Activated CD4-positive, alpha-beta T cell treated with anti-CD3 and anti-CD28 coated beads for 4 hours (primary cell): ENCODE measurements at regions not wholly inside any gene's neighbourhood (a gene's known extent, or its start where the extent isn't known, plus 50 kb on each side); places are given as distances from the start of the nearest gene placed in this dataset.
"Not testable (repeated sequence)": the region's sequence is repeated elsewhere in the genome, so short reads cannot be mapped to it uniquely, and the experiment has no call there.

Source experiments
- DNase-seq, 2 donors: peaks; one replicate each; pipeline ENCODE4 v3.0.0-alpha.2; 2020

DNA sequence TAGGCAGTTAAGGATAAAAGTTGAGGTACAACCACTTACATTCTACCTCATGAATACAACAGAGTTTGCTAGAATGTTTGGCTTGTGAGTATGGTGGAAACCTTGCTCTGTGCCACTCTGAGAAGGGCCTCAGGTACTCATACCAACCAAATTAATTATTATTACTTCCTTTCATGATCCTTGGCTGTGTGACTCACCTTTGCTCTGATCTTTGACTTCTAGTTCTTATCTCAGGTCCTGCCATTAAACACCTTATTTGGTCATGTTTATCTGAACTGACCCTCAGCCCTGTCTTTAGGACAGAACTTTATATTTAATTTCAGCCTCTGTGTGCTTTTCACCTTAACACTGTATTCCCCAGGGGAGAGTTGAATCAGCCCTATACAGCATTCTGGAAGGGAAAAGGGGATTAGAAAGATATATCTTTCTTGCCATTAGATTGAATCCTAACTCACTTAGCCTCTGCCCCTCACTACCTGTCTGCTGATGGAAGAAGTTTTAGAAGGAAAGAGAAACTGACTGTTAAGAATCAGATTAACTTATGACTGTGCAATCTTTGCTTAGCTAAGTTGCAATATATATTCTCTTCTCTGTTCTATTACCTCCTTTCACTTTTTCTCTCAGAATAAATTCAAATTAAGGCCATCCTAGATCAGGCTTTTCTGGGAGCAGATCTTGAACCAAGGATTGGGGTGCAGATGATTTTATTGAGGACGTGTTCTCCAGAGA lies 260.4 kb upstream of the DPYD start:
- DNase-seq: no peak

DNA sequence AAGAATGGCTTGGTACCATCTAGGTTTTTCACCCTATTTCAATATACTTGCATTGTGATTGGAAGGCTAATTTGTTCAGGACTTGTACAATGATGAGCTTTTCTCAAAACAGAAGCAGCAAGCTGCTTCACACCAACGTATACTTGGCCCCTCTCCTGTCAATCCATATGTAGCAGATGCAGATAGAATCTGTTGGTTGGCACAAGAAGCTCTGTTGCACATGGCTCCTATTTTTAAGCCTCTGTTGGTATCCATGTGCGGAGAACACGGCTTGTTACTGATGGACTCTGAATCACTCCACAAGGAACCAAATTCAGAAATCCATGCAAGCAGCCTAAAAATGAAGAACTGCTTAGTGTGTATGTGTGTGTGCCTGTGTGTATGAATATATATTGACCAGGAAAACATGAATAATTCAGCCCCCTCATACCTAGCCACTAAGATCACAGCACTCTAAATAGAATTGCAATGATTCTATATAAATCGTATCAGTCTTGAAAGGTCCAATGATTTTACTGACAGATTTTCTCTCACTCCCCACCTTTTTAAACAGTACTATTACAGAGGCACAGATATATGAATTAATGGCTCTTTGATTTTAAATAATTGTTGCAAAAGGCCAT lies 258.4 kb upstream of the DPYD start:
- no peak for DNase-seq

DNA sequence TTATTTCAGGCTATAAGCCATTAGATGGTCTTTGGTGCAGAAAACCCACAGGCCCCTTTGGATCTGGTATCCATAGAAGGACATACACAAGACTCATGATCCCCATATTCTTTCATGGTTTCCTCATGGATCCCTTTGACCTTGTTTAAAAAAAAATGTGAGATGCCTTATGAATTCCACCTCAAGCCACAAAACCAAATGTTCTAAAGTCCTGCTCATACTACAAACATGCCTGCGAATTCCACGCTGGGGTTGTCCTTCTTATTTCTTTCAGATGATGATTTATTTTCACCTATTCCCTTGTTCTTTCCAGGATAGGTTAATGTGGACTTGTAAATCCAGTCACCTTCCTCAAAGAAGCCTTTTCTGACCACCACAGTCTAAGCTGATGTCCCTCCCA lies 256.9 kb upstream of the DPYD start:
- no peak for DNase-seq

DNA sequence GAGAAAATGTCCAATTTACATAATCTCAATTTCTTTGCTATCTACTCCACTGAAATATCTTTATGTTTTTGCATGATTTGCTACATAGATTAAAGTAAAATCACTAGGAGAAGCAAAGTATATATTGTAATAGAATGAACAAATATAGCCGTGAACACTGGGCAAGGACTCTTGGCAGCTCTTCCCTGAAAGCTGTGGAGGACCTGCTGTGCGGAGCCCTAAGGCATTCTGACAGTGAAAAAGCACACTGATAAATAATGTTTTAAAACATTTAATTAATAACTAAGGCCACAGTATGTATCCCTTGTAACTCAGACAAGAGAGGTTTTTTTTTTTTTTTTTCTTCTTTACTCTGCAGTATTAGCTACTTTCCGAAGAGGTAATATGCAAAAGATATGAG lies 256.1 kb upstream of the DPYD start:
- no peak for DNase-seq

DNA sequence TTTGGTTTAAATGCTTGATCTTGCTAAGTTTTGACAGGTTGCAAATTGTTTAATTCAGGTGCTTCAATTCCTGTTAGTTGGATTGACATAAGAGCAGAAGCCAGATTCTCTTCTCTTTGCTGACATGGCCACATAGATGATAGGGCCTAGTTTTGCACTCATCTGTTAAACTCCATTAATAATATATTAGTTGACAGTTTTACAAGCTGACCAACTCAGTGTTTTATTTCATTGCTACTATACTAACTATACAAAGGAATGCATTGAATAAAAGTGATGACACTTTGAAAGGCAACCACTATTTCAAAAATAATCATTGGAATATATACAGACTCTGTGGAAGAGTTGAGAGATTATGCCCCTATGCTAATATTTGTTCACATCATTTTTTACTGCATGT lies 255.6 kb upstream of the DPYD start:
- DNase-seq: no peak

DNA sequence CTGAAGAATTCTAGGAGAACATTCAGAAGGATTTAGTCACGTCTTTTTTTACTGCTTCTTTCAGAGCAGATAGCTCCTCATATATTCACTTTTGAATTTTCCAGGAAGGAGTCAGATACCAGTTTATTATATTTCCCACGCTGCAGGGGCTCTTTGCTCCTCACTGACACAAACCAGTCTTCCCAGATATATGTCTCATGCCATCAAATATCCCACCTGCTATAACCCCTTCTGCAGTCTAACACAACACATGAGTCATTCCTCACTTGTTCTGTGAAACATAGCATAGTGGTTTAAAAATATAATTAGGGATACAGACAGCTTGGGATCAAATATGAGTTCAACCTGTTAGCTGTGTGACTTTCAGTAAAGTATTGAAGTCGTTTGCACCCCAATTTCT lies 251.7 kb upstream of the DPYD start:
- no peak for DNase-seq

DNA sequence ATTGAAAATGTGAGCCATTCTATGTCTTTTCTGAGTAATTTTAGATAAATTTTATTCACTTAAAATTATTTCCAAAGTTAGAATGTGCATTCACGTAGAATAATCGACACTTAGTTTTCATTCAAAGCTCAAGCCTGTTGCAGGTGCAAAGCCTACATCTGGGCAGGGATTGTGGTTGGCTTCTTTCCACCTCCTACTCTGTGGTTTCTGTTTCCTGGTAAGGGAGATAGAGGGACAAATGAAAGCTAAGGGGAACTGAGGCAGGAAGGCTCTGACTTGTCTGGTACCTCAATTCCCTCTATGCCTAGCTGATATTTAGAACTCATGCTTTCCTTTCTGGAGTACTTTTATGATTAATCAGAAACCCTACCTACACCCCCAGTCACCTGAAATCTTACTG lies 251.2 kb upstream of the DPYD start:
- no peak for DNase-seq

DNA sequence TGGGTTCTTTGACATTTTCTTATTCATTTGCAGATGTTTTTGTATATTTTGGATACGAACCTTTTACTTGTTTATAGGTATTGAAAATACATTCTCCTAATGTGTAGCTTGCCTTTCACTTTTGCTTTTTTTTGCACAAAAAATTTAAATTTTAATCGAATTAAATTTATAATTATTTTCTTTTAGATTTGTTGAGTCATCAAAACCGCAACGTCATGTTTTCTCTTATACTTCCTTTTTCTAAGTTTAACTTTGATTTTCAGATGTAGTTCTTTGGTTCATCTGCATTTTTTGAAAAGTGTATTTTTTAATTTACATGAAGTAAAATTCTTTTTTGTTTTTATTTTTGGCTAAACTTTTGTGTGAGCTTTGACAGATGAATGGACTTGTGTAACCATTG lies 243.7 kb upstream of the DPYD start:
- no peak for DNase-seq

DNA sequence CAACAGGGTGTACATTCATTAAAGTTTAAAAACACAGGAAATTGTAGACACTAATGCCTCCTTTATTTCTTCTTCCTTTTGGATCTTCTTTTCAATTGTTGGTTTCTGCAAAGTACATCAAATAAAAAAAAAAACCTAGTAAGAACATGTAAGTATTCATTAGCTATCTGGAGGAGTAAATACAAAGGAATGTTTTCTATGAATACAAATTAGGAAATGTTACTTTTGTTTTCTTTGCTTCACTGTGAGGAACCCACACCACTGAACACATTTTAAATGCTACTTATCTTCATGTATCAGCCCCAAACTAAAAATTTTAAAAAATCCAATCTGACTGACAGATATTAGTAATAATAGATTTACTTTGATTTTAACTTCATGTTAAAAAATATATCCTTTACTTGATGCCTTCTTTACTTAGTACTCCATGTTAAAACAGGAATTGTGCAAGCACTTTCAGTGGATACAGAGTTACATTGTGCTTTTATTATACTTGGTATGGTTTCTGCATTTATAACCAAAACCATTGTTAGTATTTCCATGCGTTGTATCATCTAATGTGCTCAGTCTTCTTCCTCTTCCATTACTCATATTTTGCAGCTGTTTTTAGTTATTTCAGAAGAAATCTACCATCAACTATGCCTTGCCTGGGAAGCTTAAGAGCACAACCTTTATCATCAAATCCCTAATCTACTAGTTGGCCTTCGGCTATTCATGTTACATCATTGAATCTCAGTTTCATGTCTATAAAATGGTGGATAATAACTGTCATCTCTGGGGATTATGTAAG lies 236.9 kb upstream of the DPYD start:
- no peak for DNase-seq

DNA sequence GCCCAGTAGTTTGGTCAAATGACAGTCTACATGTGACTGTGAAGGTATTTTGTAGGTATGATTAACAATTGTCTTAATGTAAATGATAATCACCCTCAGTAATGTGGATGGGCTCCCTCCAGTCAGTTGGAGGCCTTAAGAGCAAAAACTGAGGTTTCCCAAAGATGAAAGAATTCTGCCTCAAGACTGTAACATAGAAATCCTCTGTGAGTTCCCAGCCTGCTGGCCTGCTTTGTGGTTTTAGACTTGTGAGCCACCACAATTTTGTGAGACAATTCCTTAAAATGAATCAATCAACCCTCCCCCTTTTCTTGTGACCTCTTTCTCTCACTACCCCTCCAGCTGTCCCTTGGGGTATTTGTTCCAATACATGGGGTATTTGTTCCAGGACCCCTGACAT lies 226.4 kb upstream of the DPYD start:
- DNase-seq: no peak

DNA sequence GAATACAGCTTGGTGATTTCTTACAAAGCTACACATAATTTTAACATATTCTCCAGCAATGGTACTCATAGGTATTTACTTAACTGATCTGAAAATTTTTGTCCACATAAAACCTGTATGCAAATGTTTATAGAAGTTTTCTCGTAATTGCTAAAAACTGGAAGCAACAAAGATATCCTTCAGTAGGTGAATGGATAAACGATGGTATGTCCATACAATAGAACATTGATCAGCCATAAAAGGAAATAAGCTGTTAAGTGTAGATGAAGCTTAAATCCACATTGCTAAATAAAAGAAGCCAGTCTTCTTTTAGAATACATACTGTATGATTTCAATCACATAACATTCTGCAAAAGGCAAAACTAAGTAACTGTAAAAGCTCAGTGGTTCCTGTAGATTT lies 224.8 kb upstream of the DPYD start:
- no peak for DNase-seq

DNA sequence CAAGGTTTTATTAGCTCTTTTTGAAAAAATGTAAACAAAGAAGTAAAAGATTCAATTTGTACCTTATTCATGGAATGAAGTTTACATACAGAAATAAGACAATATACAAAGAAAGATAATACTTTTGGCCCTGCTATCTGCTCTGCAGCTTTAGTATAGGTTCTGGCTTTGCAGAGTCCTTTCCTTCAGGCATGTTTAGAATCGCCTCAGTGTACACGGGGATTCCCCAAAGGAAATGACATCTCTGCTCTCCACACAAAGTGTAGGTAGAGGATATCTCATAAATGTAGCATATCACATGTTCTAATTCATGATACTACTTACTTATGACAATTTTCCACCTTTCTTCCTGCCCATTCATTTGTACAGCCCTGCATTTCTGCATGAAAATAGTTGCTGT lies 222.6 kb upstream of the DPYD start:
- no peak for DNase-seq

DNA sequence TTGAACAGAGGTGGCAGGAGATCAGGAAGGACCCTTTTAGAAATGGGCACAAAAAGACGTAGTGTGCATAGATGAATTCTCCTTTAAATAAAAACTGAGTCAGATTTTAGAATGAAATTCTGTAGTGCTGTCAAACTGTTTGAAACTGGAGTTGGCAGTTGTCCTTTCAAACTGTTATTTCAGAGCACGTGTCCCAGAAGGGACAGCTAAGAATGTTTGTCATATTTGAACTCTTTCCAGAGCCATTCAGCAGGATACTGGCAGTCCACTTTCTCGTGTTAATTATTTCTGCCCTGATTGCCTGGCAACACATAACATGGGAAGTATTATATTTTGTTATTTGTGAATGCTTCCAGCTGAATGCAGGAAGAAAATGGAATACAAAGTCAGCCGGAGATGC lies 212.3 kb upstream of the DPYD start:
- DNase-seq: no peak

DNA sequence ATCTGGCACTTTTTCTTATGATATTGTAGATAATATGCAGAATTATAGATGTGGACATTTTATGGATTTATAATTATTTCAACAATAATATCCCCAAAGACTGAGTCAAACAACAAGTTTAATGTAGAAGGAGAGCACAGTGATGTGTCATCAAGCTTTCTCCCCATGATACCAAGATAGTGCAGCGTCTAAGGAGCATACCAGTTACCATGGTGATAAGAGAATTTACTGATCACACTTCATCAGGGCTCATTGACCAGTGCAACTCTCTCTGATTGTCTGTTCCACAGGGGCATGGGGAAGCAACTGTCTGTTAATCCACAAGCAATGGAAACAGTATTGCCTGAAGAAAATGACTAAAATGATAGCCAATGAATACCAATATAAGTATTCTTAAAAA lies 209.6 kb upstream of the DPYD start:
- no peak for DNase-seq

DNA sequence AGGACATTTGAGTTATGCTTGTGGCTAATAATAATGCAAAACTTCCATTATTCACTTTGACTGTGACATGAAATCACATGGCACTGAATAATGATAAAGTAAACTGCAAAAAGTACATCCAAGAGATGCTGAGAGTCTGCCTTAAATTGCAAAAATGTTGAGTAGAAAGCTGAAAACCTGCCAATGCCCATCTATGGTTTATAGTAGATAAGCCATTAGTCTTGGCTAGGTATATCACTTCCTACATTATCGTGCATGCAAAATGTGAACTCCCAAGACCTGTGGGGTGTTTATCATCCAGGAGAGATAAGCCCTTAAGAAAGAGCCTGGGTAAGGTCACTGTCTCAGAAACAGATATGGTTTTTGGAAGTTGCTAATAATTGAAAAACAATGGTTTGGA lies 208.7 kb upstream of the DPYD start:
- no peak for DNase-seq

DNA sequence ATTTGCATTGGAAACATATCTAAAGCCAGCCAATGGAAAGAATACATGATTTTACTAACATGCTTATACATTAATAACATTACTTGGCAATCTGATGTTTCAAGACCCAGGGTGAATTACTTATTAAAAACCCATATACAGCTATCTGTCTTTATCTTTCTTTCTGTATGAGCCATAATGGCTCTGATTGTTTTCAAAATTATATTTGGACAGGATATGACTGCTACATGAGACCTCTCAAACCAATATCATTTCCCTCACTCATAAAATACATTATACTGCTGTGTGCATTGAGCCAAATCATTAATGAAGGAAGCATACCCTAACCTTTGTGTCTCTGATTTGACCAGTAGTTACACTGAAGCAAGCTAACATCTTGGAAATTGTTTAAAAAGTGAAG lies 205.9 kb upstream of the DPYD start:
- no peak for DNase-seq

DNA sequence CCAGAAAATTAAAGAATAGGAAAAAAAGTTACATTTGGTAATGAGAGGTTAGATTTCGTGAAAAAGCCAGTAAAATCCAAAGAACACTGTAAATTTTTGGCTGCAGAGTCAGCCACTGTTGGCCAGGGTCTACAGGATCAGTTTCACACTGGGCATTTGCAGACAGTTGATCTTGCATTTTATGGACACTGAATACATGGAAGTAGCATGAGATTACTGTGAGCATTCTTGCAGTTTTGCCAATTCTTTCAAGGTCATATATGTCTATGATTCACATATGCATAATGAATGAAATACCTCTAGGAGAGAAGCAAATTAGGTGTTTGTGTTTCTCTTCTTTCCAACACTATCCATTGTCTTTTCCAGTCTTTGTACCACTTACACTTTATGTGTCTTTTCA lies 200.8 kb upstream of the DPYD start:
- no peak for DNase-seq

DNA sequence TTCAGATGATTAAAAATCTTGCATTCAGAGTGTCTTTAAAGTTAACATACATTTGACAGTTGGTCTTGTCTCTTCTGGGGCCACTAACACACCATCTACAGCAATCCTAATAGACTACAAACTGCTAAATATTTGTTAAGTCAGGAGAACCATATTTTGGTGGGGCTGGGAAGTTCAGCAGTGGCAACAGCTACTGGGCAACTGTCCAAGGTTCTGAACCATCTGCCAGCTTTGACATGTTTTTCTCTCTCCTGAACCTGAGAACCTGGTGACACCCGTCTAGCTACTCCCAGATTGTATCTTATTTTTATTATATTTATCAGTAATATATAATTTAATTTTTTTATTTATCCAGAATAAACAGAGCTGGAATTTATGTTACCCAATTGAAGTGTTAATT lies 199.0 kb upstream of the DPYD start:
- no peak for DNase-seq

DNA sequence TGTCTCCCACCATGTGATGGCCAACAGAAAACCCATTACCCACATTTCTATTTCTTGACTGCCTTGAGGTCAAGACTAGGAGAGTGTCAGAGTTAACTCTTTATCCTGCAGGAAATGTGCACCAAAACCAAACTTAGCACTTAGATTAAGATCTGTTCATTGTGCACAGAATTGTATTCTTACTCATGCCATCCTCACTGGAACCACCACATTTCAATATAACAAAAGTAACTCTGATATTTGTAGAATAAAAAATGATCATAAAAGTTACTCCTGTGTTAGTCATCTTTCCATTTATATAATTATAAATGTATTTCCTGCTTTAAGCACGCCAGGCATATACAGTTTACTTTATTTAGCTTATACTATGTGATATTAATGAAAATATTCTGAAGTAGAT lies 193.0 kb upstream of the DPYD start:
- DNase-seq: no peak

DNA sequence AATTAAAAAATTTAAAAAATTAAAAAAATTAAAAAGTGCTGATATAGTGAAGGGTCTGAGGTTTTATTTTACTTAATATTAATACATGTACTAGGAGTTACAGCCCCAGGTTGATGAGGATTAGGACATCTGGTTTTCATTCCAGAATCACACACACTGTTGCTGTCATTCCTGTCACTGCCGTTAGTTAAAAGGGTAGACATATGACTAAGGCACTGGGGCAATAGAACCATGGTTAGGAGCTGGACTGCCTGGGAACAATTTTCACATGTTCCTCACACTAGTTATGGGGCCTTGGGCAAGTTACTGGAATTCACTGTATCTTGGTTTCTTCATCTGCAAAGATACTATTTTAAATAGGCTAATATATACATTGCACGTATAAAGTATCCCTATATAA lies 191.8 kb upstream of the DPYD start:
- DNase-seq: no peak

DNA sequence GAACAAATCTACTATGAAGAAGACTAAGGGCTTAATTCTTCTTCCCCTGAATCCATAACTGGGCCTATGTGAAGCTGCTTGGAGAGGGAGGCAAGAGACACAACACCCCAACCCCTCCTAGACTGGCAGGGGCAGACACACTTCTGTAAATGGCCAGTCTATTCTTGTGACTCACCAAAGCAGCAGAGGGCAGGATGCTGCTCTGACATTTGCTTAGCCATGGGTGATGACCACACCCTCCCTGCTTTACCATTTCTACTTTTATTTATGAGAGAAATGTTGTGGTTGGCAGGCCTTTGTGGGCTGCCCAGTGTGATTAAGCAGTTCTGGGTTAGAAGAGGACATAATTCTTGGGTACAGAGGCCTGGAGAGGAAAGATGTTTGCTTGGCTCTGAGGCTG lies 189.8 kb upstream of the DPYD start:
- no peak for DNase-seq

DNA sequence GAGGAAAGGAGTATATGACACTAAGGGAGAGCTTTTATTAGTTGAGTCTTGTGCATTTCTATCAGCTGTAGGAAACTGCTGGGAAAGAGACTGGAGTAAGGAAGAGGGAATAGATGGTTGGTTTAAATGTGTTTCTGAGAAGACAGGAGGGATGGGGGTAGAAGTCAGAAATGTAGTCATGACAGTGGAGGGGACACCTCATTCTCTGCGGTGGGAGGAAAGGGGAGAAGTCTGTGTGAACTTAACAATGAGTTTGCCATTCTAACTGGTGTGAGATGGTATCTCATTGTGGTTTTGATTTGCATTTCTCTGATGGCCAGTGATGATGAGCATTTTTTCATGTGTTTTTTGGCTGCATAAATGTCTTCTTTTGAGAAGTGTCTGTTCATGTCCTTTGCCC lies 187.5 kb upstream of the DPYD start:
- DNase-seq: not testable (repeated sequence)

DNA sequence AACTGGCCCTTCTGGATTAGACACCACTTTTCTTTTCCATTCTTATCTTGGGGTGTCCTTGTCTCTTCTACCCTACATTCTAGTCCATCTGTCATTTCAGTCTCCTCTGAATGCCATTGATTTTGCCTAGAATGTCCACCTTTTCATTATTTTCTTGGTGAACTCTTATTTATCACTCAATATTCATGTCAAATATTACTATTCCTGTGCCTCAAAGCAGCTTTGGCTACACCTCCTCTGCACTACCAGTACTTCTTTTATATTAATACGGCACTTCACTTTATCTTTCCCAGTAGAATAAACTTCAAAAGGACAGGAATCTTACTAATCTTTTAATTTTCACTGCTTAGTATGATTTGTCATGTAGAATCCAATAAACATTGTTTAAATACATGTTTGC lies 186.4 kb upstream of the DPYD start:
- DNase-seq: no peak

DNA sequence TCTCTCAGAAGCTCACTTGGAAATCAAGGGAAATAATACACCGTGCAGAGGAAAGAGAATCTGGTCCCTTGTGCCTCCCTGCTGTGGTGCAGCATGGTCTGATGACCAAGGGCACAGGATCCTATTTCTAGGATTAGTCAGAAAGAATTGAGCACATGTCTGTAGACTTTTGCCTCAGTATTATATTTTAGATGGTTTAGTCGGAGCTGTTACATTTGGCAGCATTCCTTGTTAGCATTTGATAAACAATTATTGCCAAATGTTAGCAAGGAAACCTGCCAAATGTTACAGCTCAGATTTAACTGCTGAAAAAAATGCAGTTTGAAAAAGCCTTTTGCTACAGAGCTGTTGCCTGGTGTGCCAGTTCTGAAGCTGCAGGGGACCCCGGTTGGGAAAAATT lies 183.5 kb upstream of the DPYD start:
- no peak for DNase-seq
